ENCODE measurements at regions not wholly inside any gene's neighbourhood (a gene's known extent, or its start where the extent isn't known, plus 50 kb on each side); places are given as distances from the start of the nearest gene placed in this dataset.

- TF ChIP-seq RERE (CRISPR knock-in tag; IDR thresholded peaks at IDR 0.05; ENCODE audit: low read depth) (no peak), ZZZ3 (CRISPR knock-in tag; IDR thresholded peaks at IDR 0.05; ENCODE audit: borderline replicate concordance) (no peak), ISX (CRISPR knock-in tag; conservative IDR thresholded peaks at IDR 0.05) (no peak), ZNF672 (CRISPR knock-in tag; IDR thresholded peaks at IDR 0.05) (no peak)
Measured at GRCh38 chr4:176885224-176885623, 92.5 kb upstream of the VEGFC start (continued).

- ATAC-seq (no peak), FAIRE-seq (no peak), DNase-seq (ENCODE audit: low spot score) (no peak)
- Histone ChIP-seq H3K27me3 (ENCODE audit: control insufficient read depth in 1 of 2, insufficient read depth in 2 of 2, low read length in 2 of 2) (no peaks in the 10 kb centered on the region), H3K79me2 (ENCODE audit: insufficient read depth, low read length) (no peaks in the 10 kb centered on the region), H4K20me1 (ENCODE audit: insufficient read depth, low read length) (no peaks in the 10 kb centered on the region), H2AFZ (ENCODE audit: low read length) (no peak overlapping the region), H3K4me3 (replicated peaks in 1 of 3; ENCODE audit: insufficient read depth in 1 of 3, low read depth in 2 of 3, low read length in 3 of 3) (no peak overlapping the region), H3K36me3 (replicated peaks in 1 of 2; ENCODE audit: control insufficient read depth in 1 of 2, insufficient read depth in 2 of 2, low read length in 2 of 2) (no peaks in the 10 kb centered on the region), H3K9ac (ENCODE audit: insufficient read depth, low read depth, low read length) (no peak overlapping the region), H3K4me2 (ENCODE audit: low read depth, low read length) (no peak overlapping the region), H3K4me1 (ENCODE audit: insufficient read depth, low read length) (no peaks in the 10 kb centered on the region), H3K27ac (ENCODE audit: extremely low read length, insufficient read depth, low read length) (no peak overlapping the region), H3K9me3 (ENCODE audit: low read length) (no peaks in the 10 kb centered on the region)
- intact Hi-C loops (cut with micrococcal nuclease; ENCODE audit: unreplicated experiment) (no loop called here), in situ Hi-C loops (cut with HindIII; ENCODE audit: extremely low pct_ligation_motif_present, low pct_unique_long_range_greater_than_20kb) (no loop called here)
- BruUV-seq (replicated peaks): no TSS peak
- ChIA-PET POLR2A (no interaction called here), CTCF (ENCODE audit: low intra/inter-chr PET ratio, low total read pairs) (no interaction called here)
- WGBS (ENCODE audit: low lambda C conversion rate): 16% methylated on average over 3 of the region's 3 CpGs
- TF ChIP-seq THAP9 (CRISPR knock-in tag; IDR thresholded peaks at IDR 0.05; ENCODE audit: borderline replicate concordance) (no peak), ZNF83 (CRISPR knock-in tag; IDR thresholded peaks at IDR 0.05; ENCODE audit: borderline replicate concordance) (no peak), ARNT (IDR thresholded peaks at IDR 0.05) (no peak), HOXA9 (CRISPR knock-in tag; IDR thresholded peaks at IDR 0.05; ENCODE audit: borderline replicate concordance) (no peak), DRAP1 (CRISPR knock-in tag; IDR thresholded peaks at IDR 0.05) (no peak), GPBP1L1 (CRISPR knock-in tag; IDR thresholded peaks at IDR 0.05) (no peak), ARHGAP35 (CRISPR knock-in tag; IDR thresholded peaks at IDR 0.05; ENCODE audit: borderline replicate concordance) (no peak)
Measured at GRCh38 chr4:176886135-176886534, 93.4 kb upstream of the VEGFC start.
